ENCODE measurements at regions not wholly inside any gene's neighbourhood (a gene's known extent, or its start where the extent isn't known, plus 50 kb on each side); places are given as distances from the start of the nearest gene placed in this dataset.

GRCh38 chr12:28771968-28772367, 377.1 kb upstream of the FAR2 start:
- no peak for DNase-seq
- Histone ChIP-seq H3K79me1 (ENCODE audit: insufficient read depth, low read depth, low read length, poor library complexity, severe bottlenecking) (no peaks in the 10 kb centered on the region), H2BK5ac (ENCODE audit: insufficient read length, low read length) (no peak overlapping the region), H2AFZ (ENCODE audit: low read length) (no peak overlapping the region), H3K4me2 (ENCODE audit: insufficient read depth, insufficient read length, low read length) (no peak overlapping the region), H4K91ac (ENCODE audit: insufficient read length, low read depth, low read length) (no peak overlapping the region), H3K4me1 (ENCODE audit: insufficient read depth, low read length) (no peaks in the 10 kb centered on the region), H3K9ac (ENCODE audit: extremely low read depth, insufficient read length, low read length) (no peak overlapping the region), H3K56ac (ENCODE audit: insufficient read length, low read depth, low read length) (no peak overlapping the region), H2BK12ac (ENCODE audit: insufficient read length, low read depth, low read length) (no peak overlapping the region), H4K8ac (replicated peaks; ENCODE audit: insufficient read length, low read depth, low read length) (no peak overlapping the region), H2BK15ac (ENCODE audit: low read depth, low read length) (no peak overlapping the region), H4K5ac (ENCODE audit: insufficient read length, low read depth, low read length) (no peak overlapping the region), H3K14ac (ENCODE audit: insufficient read depth, low read length) (no peak overlapping the region), H3K4ac (ENCODE audit: low read depth, low read length) (no peak overlapping the region), H4K20me1 (ENCODE audit: control insufficient read depth, insufficient read depth, insufficient read length) (no peaks in the 10 kb centered on the region), H2BK20ac (ENCODE audit: low read depth, low read length, poor library complexity, severe bottlenecking) (no peak overlapping the region), H2BK120ac (ENCODE audit: low read depth, low read length, poor library complexity, severe bottlenecking) (no peak overlapping the region), H3T11ph (ENCODE audit: low read length) (no peak overlapping the region), H3K9me3 (ENCODE audit: control insufficient read depth, low read depth, low read length) (no peaks in the 10 kb centered on the region), H2AK5ac (ENCODE audit: insufficient read length, low read length) (no peak overlapping the region), H3K23me2 (ENCODE audit: insufficient read length, low read depth, low read length, poor library complexity, severe bottlenecking) (no peaks in the 10 kb centered on the region), H3K27me3 (ENCODE audit: insufficient read depth, low read length) (no peaks in the 10 kb centered on the region), H3K18ac (ENCODE audit: insufficient read length, low read depth, low read length) (no peak overlapping the region), H3K27ac (ENCODE audit: insufficient read length, low read depth, low read length) (no peak overlapping the region), H3K23ac (ENCODE audit: insufficient read length, low read depth, low read length) (no peak overlapping the region), H3K79me2 (ENCODE audit: insufficient read depth, low read length) (no peaks in the 10 kb centered on the region)
- Mint-ChIP-seq H3K4me3 (no peak overlapping the region), H3K4me1 (peaks cover 12 to 15% of the 10 kb centered on the region in 2 experiments), H3K9me3 (no peaks in the 10 kb centered on the region; a peak in 1 of 5 replicates), H3K27ac (no peak overlapping the region), H3K27me3 (ENCODE audit: low read depth) (no peaks in the 10 kb centered on the region), H3K36me3 (ENCODE audit: insufficient read depth in 1 of 3, low read depth in 3 of 3) (no peaks in the 10 kb centered on the region; a peak in 1 of 7 replicates)
- WGBS (ENCODE audit: extremely low coverage, insufficient read length, low lambda C conversion rate) = no CpG with 5 or more reads among the region's 4 CpGs
- TF ChIP-seq, protein P1, sequence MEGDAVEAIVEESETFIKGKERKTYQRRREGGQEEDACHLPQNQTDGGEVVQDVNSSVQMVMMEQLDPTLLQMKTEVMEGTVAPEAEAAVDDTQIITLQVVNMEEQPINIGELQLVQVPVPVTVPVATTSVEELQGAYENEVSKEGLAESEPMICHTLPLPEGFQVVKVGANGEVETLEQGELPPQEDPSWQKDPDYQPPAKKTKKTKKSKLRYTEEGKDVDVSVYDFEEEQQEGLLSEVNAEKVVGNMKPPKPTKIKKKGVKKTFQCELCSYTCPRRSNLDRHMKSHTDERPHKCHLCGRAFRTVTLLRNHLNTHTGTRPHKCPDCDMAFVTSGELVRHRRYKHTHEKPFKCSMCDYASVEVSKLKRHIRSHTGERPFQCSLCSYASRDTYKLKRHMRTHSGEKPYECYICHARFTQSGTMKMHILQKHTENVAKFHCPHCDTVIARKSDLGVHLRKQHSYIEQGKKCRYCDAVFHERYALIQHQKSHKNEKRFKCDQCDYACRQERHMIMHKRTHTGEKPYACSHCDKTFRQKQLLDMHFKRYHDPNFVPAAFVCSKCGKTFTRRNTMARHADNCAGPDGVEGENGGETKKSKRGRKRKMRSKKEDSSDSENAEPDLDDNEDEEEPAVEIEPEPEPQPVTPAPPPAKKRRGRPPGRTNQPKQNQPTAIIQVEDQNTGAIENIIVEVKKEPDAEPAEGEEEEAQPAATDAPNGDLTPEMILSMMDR (conservative IDR thresholded peaks at IDR 0.05) = no peak

All from H9 (cell line).